ENCODE measurements at regions not wholly inside any gene's neighbourhood (a gene's known extent, or its start where the extent isn't known, plus 50 kb on each side); places are given as distances from the start of the nearest gene placed in this dataset.

- FAIRE-seq (no peak), DNase-seq (ENCODE audit: low read depth in 1 of 2, low spot score in 2 of 2) (no peak)
- Histone ChIP-seq H4K20me1 (replicated peaks in 1 of 2; ENCODE audit: control insufficient read depth in 1 of 2, insufficient read depth in 2 of 2, low read length in 2 of 2) (no peaks in the 10 kb centered on the region), H3K14ac (ENCODE audit: insufficient read length) (no peak overlapping the region), H2BK120ac (replicated peaks; ENCODE audit: low read depth, low read length) (no peak overlapping the region), H3K56ac (replicated peaks; ENCODE audit: insufficient read length, low read depth, low read length) (no peak overlapping the region), H3K4me3 (ENCODE audit: extremely low read depth in 1 of 4, insufficient read depth in 2 of 4, low read depth in 3 of 4, low read length in 4 of 4) (no peak overlapping the region), H3K23ac (ENCODE audit: insufficient read length) (no peak overlapping the region), H3K4ac (replicated peaks; ENCODE audit: insufficient read length, low read depth, low read length) (no peak overlapping the region), H2BK15ac (ENCODE audit: low read length) (no peak overlapping the region), H3K79me1 (ENCODE audit: low read depth, low read length) (no peaks in the 10 kb centered on the region), H3K18ac (ENCODE audit: extremely low read depth, low read length) (no peak overlapping the region), H2BK12ac (ENCODE audit: low read depth, low read length) (no peak overlapping the region), H3K27ac (ENCODE audit: low read depth, low read length) (no peak overlapping the region), H2AK5ac (ENCODE audit: low read depth, low read length) (no peak overlapping the region), H3K79me2 (ENCODE audit: control insufficient read depth in 1 of 2, insufficient read depth in 2 of 2, low read length in 2 of 2) (no peaks in the 10 kb centered on the region), H3K4me2 (ENCODE audit: insufficient read depth in 1 of 2, low read depth in 2 of 2, low read length in 2 of 2) (no peak overlapping the region), H3K9me3 (ENCODE audit: insufficient read depth in 2 of 2, low read depth in 1 of 2, low read length in 1 of 2) (no peaks in the 10 kb centered on the region), H4K91ac (replicated peaks; ENCODE audit: insufficient read length, low read length) (no peak overlapping the region), H3K36me3 (ENCODE audit: control insufficient read depth in 2 of 4, insufficient read depth in 4 of 4, low read length in 3 of 4) (no peaks in the 10 kb centered on the region), H4K5ac (ENCODE audit: insufficient read length, low read depth, low read length) (no peak overlapping the region), H2AFZ (ENCODE audit: low read length) (no peak overlapping the region), H3K4me1 (replicated peaks in 1 of 4; ENCODE audit: control insufficient read depth in 3 of 4, insufficient read depth in 4 of 4, low read length in 3 of 4) (peaks cover 0 to 4% (median 0%) of the 10 kb centered on the region in 4 experiments; a peak in 1 of 7 replicates), H2BK5ac (ENCODE audit: low read depth, low read length) (no peak overlapping the region), H3K23me2 (ENCODE audit: low read depth, low read length) (no peaks in the 10 kb centered on the region), H3K9ac (replicated peaks in 1 of 4; ENCODE audit: extremely low read depth in 1 of 4, low read depth in 3 of 4, low read length in 3 of 4) (no peak overlapping the region), H3K27me3 (replicated peaks in 1 of 4; ENCODE audit: control insufficient read depth in 3 of 4, extremely low read depth in 1 of 4, insufficient read depth in 3 of 4, low read length in 3 of 4) (no peaks in the 10 kb centered on the region), H2BK20ac (ENCODE audit: low read length) (no peak overlapping the region), H4K8ac (ENCODE audit: extremely low read depth, insufficient read depth, low read length) (no peak overlapping the region)
- TF ChIP-seq MAFK (IDR thresholded peaks at IDR 0.05; ENCODE audit: low read depth, low read length) (no peak), TEAD4 (IDR thresholded peaks at IDR 0.05; ENCODE audit: low read depth, low read length) (no peak), KDM5A (IDR thresholded peaks at IDR 0.05; ENCODE audit: low read length) (no peak), NRF1 (IDR thresholded peaks at IDR 0.05; ENCODE audit: low read depth, low read length) (no peak), POLR2A (IDR thresholded peaks at IDR 0.05; ENCODE audit: control extremely low read depth in 1 of 2, low read depth in 2 of 2, low read length in 2 of 2) (no peak), JUND (IDR thresholded peaks at IDR 0.05; ENCODE audit: low read length) (no peak), TBP (IDR thresholded peaks at IDR 0.05; ENCODE audit: low read depth, low read length) (no peak), JUN (IDR thresholded peaks at IDR 0.05; ENCODE audit: low read depth, low read length) (no peak)
- CTCF ChIA-PET (ENCODE audit: partially characterized antibody) = interaction anchor here (1.3 to 1.4 kb wide), 2 partner anchors 9 to 11 kb away, joined by 4 to 6 read pairs; no protein-coding TSS in a partner anchor
- WGBS, 2 experiments (ENCODE audit: extremely low coverage in 1 of 2, insufficient coverage in 1 of 2, insufficient read length in 1 of 2, insufficient replicate concordance in 2 of 2, low coverage in 1 of 2, low lambda C conversion rate in 2 of 2, missing lambda C conversion rate in 1 of 2) = 96% methylated on average over 2 of the region's 2 CpGs; no CpG with 5 or more reads in 1 of the 2 experiments
- POLR2A ChIA-PET (ENCODE audit: partially characterized antibody) = no interaction called here
These were observed 253.3 kb downstream of the MREG start for GRCh38 chr2:215760091-215760490.

Measured in H1 (cell line).